Lower leg skin (tissue), 3 donors: ENCODE measurements at regions not wholly inside any gene's neighbourhood (a gene's known extent, or its start where the extent isn't known, plus 50 kb on each side); places are given as distances from the start of the nearest gene placed in this dataset.

Experiments
- CTCF ChIP-seq, 3 donors: fragments of 450-650 bp; IDR thresholded peaks; one replicate each; pipeline ENCODE4 v1.5.1; 2016; ENCODE audit warnings: antibody characterized with exemption in 3 of 3, mild to moderate bottlenecking in 3 of 3, moderate library complexity in 2 of 3
- POLR2A ChIP-seq, 2 donors: fragments of 450-650 bp; IDR thresholded peaks; one replicate each; pipeline ENCODE4 v1.6.1; 2016 to 2017; ENCODE audit warnings: antibody characterized with exemption in 2 of 2, mild to moderate bottlenecking in 1 of 2, moderate library complexity in 1 of 2

- TF ChIP-seq CTCF (IDR thresholded peaks at IDR 0.05), result no peak
- TF ChIP-seq POLR2A (IDR thresholded peaks at IDR 0.05), result no peak
These were observed 111.2 kb upstream of the TECRL start for GRCh38 chr4:64520421-64520820.
